ENCODE measurements at regions not wholly inside any gene's neighbourhood (a gene's known extent, or its start where the extent isn't known, plus 50 kb on each side); places are given as distances from the start of the nearest gene placed in this dataset.
"Not testable (repeated sequence)": the region's sequence is repeated elsewhere in the genome, so short reads cannot be mapped to it uniquely, and the experiment has no call there.

GRCh38 chr5:102617191-102618187 is 118.7 kb upstream of the SLCO6A1 start:
- no peak for DNase-seq

GRCh38 chr5:102622262-102622661 is 123.5 kb upstream of the SLCO6A1 start:
- DNase-seq = no peak

- DNase-seq = no peak
Observed at GRCh38 chr5:102623329-102624065, 124.7 kb upstream of the SLCO6A1 start.

- no peak for DNase-seq
Observed at GRCh38 chr5:102624405-102624804, 125.6 kb upstream of the SLCO6A1 start.

GRCh38 chr5:102625468-102625867 is 126.7 kb upstream of the SLCO6A1 start:
- no peak for DNase-seq

GRCh38 chr5:102625928-102626327 is 127.1 kb upstream of the SLCO6A1 start:
- DNase-seq = no peak

- DNase-seq = no peak
Observed at GRCh38 chr5:102627315-102627714, 127.8 kb upstream of the PAM start.

- no peak for DNase-seq
Observed at GRCh38 chr5:102628441-102629175, 126.5 kb upstream of the PAM start.

- DNase-seq = no peak
Observed at GRCh38 chr5:102629827-102630605, 125.1 kb upstream of the PAM start.

- DNase-seq = not testable (repeated sequence)
Observed at GRCh38 chr5:102635399-102635798, 119.7 kb upstream of the PAM start.

GRCh38 chr5:102638316-102638715 is 116.8 kb upstream of the PAM start:
- no peak for DNase-seq

GRCh38 chr5:102638912-102639652 is 116.0 kb upstream of the PAM start:
- no peak for DNase-seq

- no peak for DNase-seq
Observed at GRCh38 chr5:102649731-102650130, 105.4 kb upstream of the PAM start.

GRCh38 chr5:102651466-102651865 is 103.6 kb upstream of the PAM start:
- DNase-seq = no peak

GRCh38 chr5:102654559-102655349 is 100.4 kb upstream of the PAM start:
- peak; percentile 0 for DNase-seq

- no peak for DNase-seq
Observed at GRCh38 chr5:102659151-102659550, 96.0 kb upstream of the PAM start.

GRCh38 chr5:102660111-102660510 is 95.0 kb upstream of the PAM start:
- DNase-seq = no peak

GRCh38 chr5:102663749-102664530 is 91.2 kb upstream of the PAM start:
- no peak for DNase-seq

GRCh38 chr5:102664616-102665335 is 90.3 kb upstream of the PAM start:
- no peak for DNase-seq

All from NCI-H2227 treated with DMSO at 0.1 percent for 48 hours (cell line).